GM21576 (cell line): ENCODE measurements at regions not wholly inside any gene's neighbourhood (a gene's known extent, or its start where the extent isn't known, plus 50 kb on each side); places are given as distances from the start of the nearest gene placed in this dataset.

Experiments
- ATAC-seq: cut with Tn5 transposase; IDR thresholded peaks from one replicate; pipeline ENCODE4 v1.9.1; 2021; ENCODE audit warnings: mild to moderate bottlenecking, moderate library complexity; ENCODE audit not compliant: unreplicated experiment

- no peak for ATAC-seq
Measured at GRCh38 chr18:33960417-33960816, 264.3 kb downstream of the NOL4 start.

- ATAC-seq, result no peak
Measured at GRCh38 chr18:33959609-33960008, 265.1 kb downstream of the NOL4 start.

DNA sequence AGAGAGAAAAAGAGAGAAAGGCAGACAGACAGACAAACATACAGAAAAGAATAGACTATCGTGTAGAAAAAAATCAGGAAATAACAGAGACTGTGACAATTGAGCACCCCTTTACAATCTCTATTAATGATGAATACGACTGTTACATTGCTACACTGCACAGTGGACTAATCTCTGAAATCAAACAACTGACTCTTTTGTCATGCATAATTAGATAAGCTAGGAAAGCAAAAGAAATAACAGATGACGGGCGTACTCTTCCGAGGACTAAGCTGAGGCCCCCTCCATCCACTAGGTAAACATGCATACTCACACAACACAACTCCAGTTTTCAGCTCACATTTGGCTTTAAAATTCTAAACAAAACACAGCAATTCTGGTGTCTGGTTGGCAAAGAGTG, 267.0 kb downstream of the NOL4 start:
- no peak for ATAC-seq

GRCh38 chr18:33951031-33951430, 273.7 kb downstream of the NOL4 start:
- no peak for ATAC-seq

DNA sequence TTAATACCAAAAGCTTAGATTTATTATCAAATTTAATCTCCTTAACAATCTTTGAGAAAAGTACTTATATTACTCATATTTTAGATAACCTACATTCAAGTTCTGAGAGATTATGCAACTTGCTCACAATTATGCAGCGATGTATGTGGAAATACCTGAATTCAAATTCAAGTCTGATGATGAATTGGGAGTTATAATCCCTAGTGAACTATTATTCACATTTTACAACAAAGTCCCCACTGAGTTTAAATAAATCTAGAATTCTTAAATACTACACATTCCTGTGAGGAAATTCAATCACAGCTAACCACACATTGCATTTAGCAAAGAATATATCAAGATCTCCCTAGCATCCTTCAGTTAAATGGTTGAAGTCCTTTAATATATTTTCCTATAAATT, 278.4 kb downstream of the NOL4 start:
- ATAC-seq, result no peak

GRCh38 chr18:33944493-33944892, 280.2 kb downstream of the NOL4 start:
- ATAC-seq, result no peak

GRCh38 chr18:33937270-33937816, 287.4 kb downstream of the NOL4 start:
- no peak for ATAC-seq

DNA sequence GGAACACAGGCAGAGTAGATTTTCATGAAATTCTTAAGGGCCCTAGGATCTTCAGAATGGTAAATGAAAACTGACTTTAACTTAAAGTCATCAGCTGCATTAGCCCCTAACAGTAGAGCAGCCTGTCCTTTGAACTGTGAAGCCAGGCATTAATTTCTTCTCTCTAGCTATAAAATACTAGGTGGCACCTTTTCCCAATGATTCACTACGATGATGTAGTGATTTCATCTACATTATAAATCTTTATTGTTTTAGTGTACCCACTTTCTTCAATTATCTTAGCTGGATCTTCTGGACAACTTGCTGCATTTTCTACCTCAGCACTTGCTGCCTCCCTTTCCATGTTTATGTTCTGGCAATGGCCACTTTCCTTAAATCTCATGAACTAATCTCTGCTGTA, 290.5 kb downstream of the NOL4 start:
- ATAC-seq, result no peak

DNA sequence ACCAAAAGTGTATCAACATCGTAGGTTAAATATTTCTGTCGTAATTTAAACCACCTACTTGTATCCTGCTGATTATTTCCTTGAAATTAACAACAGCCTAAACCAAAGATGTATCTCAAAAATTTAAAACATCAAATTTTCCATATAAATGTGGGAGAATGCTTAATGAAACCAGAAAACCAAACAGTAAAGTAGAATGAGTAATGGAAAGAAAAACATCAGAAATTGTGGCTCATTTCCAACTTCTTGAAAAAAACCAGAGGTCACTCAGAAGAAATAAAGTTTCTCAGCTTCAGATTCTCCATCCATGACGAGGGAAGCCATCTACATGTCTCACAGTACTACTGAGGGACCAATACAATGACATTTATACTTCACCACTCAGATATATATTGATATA, 296.5 kb downstream of the NOL4 start:
- ATAC-seq, result no peak

DNA sequence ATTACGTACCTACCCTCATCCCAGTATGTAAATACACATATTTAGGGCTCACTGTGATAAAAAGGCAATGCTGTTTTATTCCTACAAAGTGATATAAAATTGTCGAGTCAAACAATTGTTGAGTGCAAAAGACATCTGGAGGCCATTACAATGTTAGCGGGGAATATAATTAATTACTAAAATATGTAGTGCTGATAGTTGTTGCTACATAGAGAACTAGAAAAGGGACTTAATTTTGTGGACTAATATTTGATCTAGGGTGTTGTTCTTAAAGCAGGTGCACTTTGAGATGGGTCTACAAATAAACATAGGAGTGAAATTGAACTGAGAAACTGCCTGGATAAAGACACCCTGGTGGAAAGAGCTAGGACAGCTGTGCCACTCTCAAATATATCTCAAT, 300.1 kb downstream of the NOL4 start:
- ATAC-seq, result no peak

DNA sequence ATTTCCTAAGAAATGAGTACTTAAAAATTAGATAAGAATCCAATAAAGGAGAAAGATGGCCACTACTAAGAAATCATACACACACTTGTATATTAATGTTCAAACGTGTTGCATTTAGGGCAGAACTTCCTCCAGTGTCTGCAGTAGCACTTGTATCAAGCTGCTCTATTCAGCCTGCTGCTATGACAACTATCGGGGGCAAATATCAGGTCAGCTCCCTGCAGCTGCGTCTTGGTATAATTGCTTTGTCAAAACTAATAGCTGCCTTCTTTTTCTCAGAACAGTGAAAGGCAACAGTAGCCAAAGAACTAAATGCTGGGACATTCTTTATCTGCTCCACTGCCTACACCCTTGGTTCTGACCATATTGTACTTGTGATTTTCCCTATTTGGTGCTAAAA, 300.7 kb downstream of the NOL4 start:
- ATAC-seq, result no peak

- ATAC-seq, result no peak
Measured at GRCh38 chr18:33918571-33918970, 306.1 kb downstream of the NOL4 start.

- ATAC-seq, result no peak
Measured at GRCh38 chr18:33916200-33916599, 308.5 kb downstream of the NOL4 start.

DNA sequence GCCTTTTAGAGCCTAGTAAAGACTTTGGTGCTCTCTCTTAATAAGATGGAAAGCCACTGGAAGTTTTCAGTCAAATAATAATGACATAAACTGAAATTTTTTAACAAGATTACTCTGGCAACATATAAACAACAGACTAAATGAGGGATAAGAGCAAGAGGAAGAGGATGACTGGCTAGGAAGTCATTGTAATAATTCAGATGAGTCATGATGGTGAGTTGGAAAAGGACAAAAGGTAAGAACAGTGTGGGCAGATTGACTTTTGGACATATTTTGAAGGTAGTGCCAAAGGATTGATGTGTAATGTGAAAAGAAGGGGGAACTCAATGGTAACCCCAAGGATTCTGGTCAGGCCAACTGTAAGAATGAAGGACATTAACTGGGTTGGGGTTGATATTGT, 310.3 kb downstream of the NOL4 start:
- ATAC-seq, result no peak

GRCh38 chr18:33906046-33906445, 318.7 kb downstream of the NOL4 start:
- ATAC-seq, result no peak

GRCh38 chr18:33901894-33902512, 322.7 kb downstream of the NOL4 start:
- no peak for ATAC-seq

- ATAC-seq, result no peak
Measured at GRCh38 chr18:33900638-33901037, 322.6 kb downstream of the ASXL3 start.

DNA sequence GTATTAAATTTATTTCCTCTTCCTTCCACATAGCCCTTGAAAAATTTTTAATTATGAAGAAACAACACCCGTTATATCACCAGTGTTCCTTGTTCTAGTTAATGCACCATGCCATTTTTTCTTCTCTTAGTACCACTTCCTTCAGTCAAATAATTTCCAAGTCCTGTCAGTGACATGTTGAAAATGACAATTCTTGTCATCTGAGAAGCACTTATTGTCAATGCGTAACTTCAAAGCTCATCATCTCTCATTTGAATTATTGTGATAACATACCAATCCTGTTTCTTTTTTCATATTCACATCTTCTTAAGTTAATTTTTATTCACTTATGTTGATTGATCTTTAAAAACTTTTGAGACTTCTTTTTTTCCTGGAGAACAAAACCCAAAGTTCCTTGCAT, 320.4 kb downstream of the ASXL3 start:
- no peak for ATAC-seq

DNA sequence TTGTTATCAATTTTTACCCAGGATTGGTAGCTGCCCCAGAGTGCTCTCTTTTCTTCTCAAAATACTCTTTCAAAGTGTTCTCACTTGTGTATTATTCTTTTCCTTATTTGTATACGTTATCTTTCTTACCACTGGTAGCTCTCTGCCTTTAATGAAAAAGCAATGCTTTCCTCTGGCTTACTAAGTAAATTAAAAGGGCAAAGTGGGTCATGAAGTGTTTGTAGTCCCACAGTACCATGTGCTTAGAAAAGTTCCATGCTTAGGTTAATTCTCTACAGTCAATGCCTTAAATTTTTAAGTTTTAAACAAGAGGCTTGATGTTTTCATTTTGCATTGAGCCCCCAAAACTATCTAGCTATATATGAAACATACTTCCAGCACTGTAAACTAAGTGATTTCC, 300.2 kb downstream of the ASXL3 start:
- no peak for ATAC-seq

DNA sequence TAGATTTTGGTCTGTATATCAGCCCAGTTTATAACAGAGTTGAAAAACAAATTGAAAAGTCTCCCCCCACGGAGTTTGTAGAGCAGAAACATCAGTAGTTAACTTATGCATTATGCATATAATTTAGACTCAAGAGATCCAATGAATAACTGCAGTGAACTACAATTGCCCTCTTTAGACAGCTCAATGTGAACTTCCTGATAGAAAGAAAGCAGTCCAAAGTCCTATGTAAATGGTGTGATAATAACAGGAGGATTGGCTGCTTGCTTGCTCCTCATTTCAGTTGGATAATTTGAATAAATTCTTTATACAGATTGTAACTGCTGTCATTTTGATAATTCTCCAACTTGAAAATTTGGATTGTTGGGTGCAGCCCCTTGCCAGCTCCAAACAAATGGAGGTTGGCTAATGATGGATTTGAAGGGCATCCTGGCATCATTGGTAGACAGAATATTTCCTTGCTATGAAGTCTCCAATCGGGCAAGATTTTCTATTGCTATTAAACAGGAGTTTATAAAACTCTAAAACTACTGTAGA, 297.1 kb downstream of the ASXL3 start:
- no peak for ATAC-seq

- ATAC-seq, result no peak
Measured at GRCh38 chr18:33873112-33873511, 295.1 kb downstream of the ASXL3 start.

DNA sequence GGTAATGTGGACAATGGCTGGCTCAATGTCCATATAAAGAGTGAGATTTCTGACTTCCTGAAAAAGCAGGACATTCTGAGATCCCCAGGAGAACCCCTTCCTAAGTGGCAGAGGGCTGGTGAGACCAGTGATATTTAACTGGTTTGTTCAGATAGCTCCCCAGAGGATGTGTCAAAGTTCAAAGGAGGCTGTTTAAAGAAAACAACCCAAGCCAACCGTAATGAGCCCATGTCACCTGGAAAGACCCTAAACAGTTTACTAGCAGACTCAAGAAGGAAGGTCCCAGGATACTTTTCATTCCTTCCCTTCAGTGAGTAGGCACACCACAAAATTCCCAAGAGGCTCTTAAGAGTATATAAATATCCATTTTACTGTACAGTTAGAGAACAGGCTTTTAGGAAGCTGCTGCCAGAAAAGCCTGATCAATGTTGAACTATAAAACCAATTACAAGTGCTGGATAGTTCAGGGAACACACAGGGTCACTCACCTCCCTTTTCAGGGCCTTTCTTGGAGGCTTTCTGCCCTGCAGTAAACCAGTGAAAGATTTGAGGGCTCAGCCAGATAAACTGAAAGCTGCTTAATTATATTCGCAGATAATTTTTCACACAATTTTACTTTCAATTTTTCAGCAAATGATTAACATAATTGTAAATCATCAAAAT, 293.5 kb downstream of the ASXL3 start:
- no peak for ATAC-seq
